CD14-positive monocyte (primary cell): ENCODE measurements at regions not wholly inside any gene's neighbourhood (a gene's known extent, or its start where the extent isn't known, plus 50 kb on each side); places are given as distances from the start of the nearest gene placed in this dataset.
"Not testable (repeated sequence)": the region's sequence is repeated elsewhere in the genome, so short reads cannot be mapped to it uniquely, and the experiment has no call there.

Experiments used
- DNase-seq, 3 donors: peaks; one replicate each; pipeline ENCODE4 v3.0.0-alpha.2; 2011 to 2022
- H2AFZ ChIP-seq: 2 replicates; pipeline ENCODE4 v1.6.0; 2012; ENCODE audit warnings: mild to moderate bottlenecking, low read depth, low read length, inconsistent platforms; ENCODE audit not compliant: insufficient read depth, poor library complexity, severe bottlenecking
- H3K27ac ChIP-seq, 2 donors: 1 replicate in 1 of 2; 2 replicates in 1 of 2; pipeline ENCODE4 v1.5.1; 2012 to 2013; ENCODE audit warnings: low read length in 2 of 2, control low read depth in 1 of 2, inconsistent platforms in 1 of 2, low read depth in 1 of 2, mild to moderate bottlenecking in 1 of 2
- H3K27me3 ChIP-seq, 2 donors: one replicate each; pipeline versions ENCODE4 v1.6.0 to v1.6.1; 2011 to 2013; ENCODE audit warnings: low read length in 2 of 2; ENCODE audit not compliant: control insufficient read depth in 2 of 2, insufficient read depth in 2 of 2
- H3K36me3 ChIP-seq, 2 donors: replicated peaks in 1 of 2; 1 replicate in 1 of 2; 2 replicates in 1 of 2; pipeline versions ENCODE4 v1.5.1 to v1.6.1; 2012 to 2013; ENCODE audit warnings: low read length in 2 of 2, control low read depth in 1 of 2, inconsistent platforms in 1 of 2, mild to moderate bottlenecking in 1 of 2; ENCODE audit not compliant: insufficient read depth in 2 of 2, control insufficient read depth in 1 of 2
- H3K4me1 ChIP-seq, 2 donors: 1 replicate in 1 of 2; 2 replicates in 1 of 2; pipeline versions ENCODE4 v1.5.1 to v1.6.1; 2012 to 2013; ENCODE audit warnings: low read length in 2 of 2, control low read depth in 1 of 2, inconsistent platforms in 1 of 2, mild to moderate bottlenecking in 1 of 2, moderate library complexity in 1 of 2; ENCODE audit not compliant: insufficient read depth in 2 of 2, control insufficient read depth in 1 of 2
- H3K4me2 ChIP-seq: replicated peaks from 2 replicates; pipeline ENCODE3; 2012; ENCODE audit warnings: low read length, moderate library complexity, mild to moderate bottlenecking; ENCODE audit not compliant: poor library complexity, severe bottlenecking; ENCODE audit errors: extremely low read depth
- H3K4me3 ChIP-seq, 3 experiments: fragments of 200-600 bp in 1 of 3; sonication (generic) in 1 of 3; replicated peaks in 1 of 3; 1 replicate in 2 of 3; 2 replicates in 1 of 3; pipeline ENCODE4 v1.5.1; 2011 to 2013; ENCODE audit warnings: low read length in 3 of 3, mild to moderate bottlenecking in 3 of 3, control low read depth in 2 of 3, low read depth in 2 of 3, inconsistent platforms in 1 of 3, moderate library complexity in 1 of 3
- H3K79me2 ChIP-seq: 2 replicates; pipeline ENCODE4 v1.6.0; 2012; ENCODE audit warnings: mild to moderate bottlenecking, control low read depth, inconsistent platforms, low read length, moderate library complexity; ENCODE audit not compliant: insufficient read depth
- H3K9ac ChIP-seq: 2 replicates; pipeline ENCODE4 v1.6.0; 2017; ENCODE audit warnings: low read length, mild to moderate bottlenecking; ENCODE audit not compliant: insufficient read depth, poor library complexity, severe bottlenecking
- H3K9me3 ChIP-seq, 2 donors: replicated peaks in 1 of 2; 1 replicate in 1 of 2; 2 replicates in 1 of 2; pipeline versions ENCODE4 v1.5.1 to v1.6.1; 2012 to 2013; ENCODE audit warnings: low read length in 2 of 2, control low read depth in 1 of 2; ENCODE audit not compliant: control insufficient read depth in 1 of 2, insufficient read depth in 1 of 2
- H4K20me1 ChIP-seq: 2 replicates; pipeline ENCODE4 v1.6.0; 2012; ENCODE audit warnings: mild to moderate bottlenecking, low read length, control low read depth, moderate library complexity; ENCODE audit not compliant: insufficient read depth
- H3K27ac Mint-ChIP-seq, 7 donors: one replicate each; pipeline ENCODE4 v1.8.0; 2020; ENCODE audit warnings: mild to moderate bottlenecking in 7 of 7, mixed read lengths in 7 of 7, moderate library complexity in 6 of 7, inconsistent platforms in 2 of 7
- H3K27me3 Mint-ChIP-seq, 3 donors: one replicate each; pipeline ENCODE4 v1.8.0; 2021 to 2022; ENCODE audit warnings: low read depth in 3 of 3, mild to moderate bottlenecking in 3 of 3, mixed read lengths in 3 of 3, moderate library complexity in 3 of 3, inconsistent platforms in 1 of 3
- H3K36me3 Mint-ChIP-seq, 2 donors: one replicate each; pipeline ENCODE4 v1.8.0; 2020; ENCODE audit warnings: mixed read lengths in 2 of 2, inconsistent platforms in 1 of 2, mild to moderate bottlenecking in 1 of 2
- H3K4me1 Mint-ChIP-seq: one replicate; pipeline ENCODE4 v1.8.0; 2020; ENCODE audit warnings: mild to moderate bottlenecking, mixed read lengths
- H3K4me3 Mint-ChIP-seq, 2 donors: one replicate each; pipeline ENCODE4 v1.8.0; 2020; ENCODE audit warnings: mild to moderate bottlenecking in 2 of 2, mixed read lengths in 2 of 2, moderate library complexity in 1 of 2
- H3K9me3 Mint-ChIP-seq, 7 donors: one replicate each; pipeline ENCODE4 v1.8.0; 2020 to 2022; ENCODE audit warnings: mixed read lengths in 7 of 7, mild to moderate bottlenecking in 6 of 7, moderate library complexity in 6 of 7, inconsistent platforms in 2 of 7
- WGBS: methylation state at CpG from one replicate; pipeline ENCODE4 v1.1.5; 2013; ENCODE audit warnings: missing lambda C conversion rate; ENCODE audit not compliant: insufficient coverage; 5-methylcytosine and 5-hydroxymethylcytosine counted together
- intact Hi-C, 2 donors: fragments of 100-400 bp; cut with micrococcal nuclease; formaldehyde crosslinking; loops; one replicate each; pipeline versions ENCODE4 v1.15.0 to v1.15.1; 2023
- TF ChIP-seq, protein P1 (sequence below): fragments of 200-600 bp; IDR thresholded peaks from one replicate; pipeline ENCODE4 v1.8.0; 2022; ENCODE audit warnings: antibody characterized with exemption, mild to moderate bottlenecking

DNA sequence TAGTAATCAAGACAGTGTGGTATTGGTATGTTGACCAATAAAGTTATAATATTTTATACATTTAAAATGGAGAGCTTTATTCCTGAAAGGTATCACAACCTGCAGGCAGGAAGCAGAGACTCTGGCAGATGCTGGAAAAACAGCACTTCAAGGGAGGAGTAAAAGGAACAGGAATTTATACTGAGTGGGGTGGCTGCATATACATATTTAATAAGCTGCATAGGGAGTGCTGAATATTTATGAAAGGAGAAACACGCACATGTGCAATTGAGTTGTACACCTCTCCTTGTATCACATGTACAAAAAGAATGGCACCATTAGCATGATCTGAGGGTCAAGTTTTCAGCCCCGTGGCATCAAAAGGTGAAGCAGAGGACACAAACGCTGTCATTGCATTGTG, 104.9 kb upstream of the PAXBP1 start:
- no peak overlapping the region for H3K4me2 ChIP-seq
- Mint-ChIP-seq H3K4me1 (peaks cover 10% of the 10 kb centered on the region), H3K9me3 (peaks cover 0 to 11% (median 6%) of the 10 kb centered on the region in 7 donors), H3K4me3 (no peak overlapping the region), H3K27me3 (peaks cover 7 to 12% (median 7%) of the 10 kb centered on the region in 3 donors), H3K36me3 (no peaks in the 10 kb centered on the region), H3K27ac (no peak overlapping the region)
- no peak overlapping the region for H3K27ac ChIP-seq
- H4K20me1 ChIP-seq: no peaks in the 10 kb centered on the region
- H3K27me3 ChIP-seq: no peaks in the 10 kb centered on the region
- no peak for DNase-seq
- H3K79me2 ChIP-seq: no peaks in the 10 kb centered on the region
- H3K9me3 ChIP-seq: no peaks in the 10 kb centered on the region
- WGBS: 54% methylated on average over 2 of the region's 3 CpGs
- peaks cover 13 to 21% of the 10 kb centered on the region in 2 donors for H3K4me1 ChIP-seq
- intact Hi-C loops: no loop called here
- TF ChIP-seq, protein P1, sequence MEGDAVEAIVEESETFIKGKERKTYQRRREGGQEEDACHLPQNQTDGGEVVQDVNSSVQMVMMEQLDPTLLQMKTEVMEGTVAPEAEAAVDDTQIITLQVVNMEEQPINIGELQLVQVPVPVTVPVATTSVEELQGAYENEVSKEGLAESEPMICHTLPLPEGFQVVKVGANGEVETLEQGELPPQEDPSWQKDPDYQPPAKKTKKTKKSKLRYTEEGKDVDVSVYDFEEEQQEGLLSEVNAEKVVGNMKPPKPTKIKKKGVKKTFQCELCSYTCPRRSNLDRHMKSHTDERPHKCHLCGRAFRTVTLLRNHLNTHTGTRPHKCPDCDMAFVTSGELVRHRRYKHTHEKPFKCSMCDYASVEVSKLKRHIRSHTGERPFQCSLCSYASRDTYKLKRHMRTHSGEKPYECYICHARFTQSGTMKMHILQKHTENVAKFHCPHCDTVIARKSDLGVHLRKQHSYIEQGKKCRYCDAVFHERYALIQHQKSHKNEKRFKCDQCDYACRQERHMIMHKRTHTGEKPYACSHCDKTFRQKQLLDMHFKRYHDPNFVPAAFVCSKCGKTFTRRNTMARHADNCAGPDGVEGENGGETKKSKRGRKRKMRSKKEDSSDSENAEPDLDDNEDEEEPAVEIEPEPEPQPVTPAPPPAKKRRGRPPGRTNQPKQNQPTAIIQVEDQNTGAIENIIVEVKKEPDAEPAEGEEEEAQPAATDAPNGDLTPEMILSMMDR: no peak
- no peaks in the 10 kb centered on the region for H3K36me3 ChIP-seq
- no peak overlapping the region for H3K4me3 ChIP-seq
- no peak overlapping the region for H2AFZ ChIP-seq
- H3K9ac ChIP-seq: no peak overlapping the region

DNA sequence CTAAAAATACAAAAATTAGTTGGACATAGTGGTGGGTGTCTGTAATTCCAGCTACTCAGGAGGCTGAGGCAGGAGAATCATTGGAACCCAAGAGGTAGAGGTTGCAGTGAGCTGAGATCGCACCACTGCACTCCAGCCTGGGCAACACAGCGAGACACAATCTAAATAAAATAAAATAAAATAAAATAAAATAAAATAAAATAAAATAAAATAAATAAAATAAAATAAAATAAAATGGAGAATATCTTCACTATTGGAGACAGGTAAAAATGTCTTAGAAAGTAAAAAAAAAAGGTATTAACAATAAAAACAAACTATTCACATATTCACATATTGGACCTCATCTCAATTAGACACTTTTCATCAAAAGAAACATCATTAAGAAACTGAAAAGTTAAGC, 106.3 kb upstream of the PAXBP1 start:
- Mint-ChIP-seq H3K27me3 (peaks cover 7 to 12% (median 7%) of the 10 kb centered on the region in 3 donors), H3K27ac (peak overlapping the region in 1 of 7 donors; percentile 8)
- WGBS: no CpG with 5 or more reads among the region's 2 CpGs

More for the DNA sequence above, 106.3 kb upstream of the PAXBP1 start:
- intact Hi-C loops, H3K27ac ChIP-seq, H3K4me2 ChIP-seq, H3K79me2 ChIP-seq, DNase-seq, H3K4me3 ChIP-seq, H3K9ac ChIP-seq, H3K36me3 Mint-ChIP-seq, H3K9me3 Mint-ChIP-seq, H3K4me3 Mint-ChIP-seq, H3K27me3 ChIP-seq, H4K20me1 ChIP-seq, H3K36me3 ChIP-seq, H2AFZ ChIP-seq, H3K9me3 ChIP-seq: not testable (repeated sequence)
- peaks cover 10% of the 10 kb centered on the region for H3K4me1 Mint-ChIP-seq
- peaks cover 13 to 21% of the 10 kb centered on the region in 2 donors for H3K4me1 ChIP-seq
